Endothelial cell (in vitro differentiated cells): ENCODE measurements at regions not wholly inside any gene's neighbourhood (a gene's known extent, or its start where the extent isn't known, plus 50 kb on each side); places are given as distances from the start of the nearest gene placed in this dataset.

ENCODE experiments used
- DNase-seq: peaks from one replicate; pipeline ENCODE4 v3.0.0; 2021; ENCODE audit warnings: low spot score
- H3K27ac Mint-ChIP-seq: one replicate; pipeline ENCODE4 v1.8.0; 2021; ENCODE audit warnings: mixed read lengths, inconsistent platforms; ENCODE audit not compliant: unreplicated experiment
- H3K27me3 Mint-ChIP-seq: one replicate; pipeline ENCODE4 v1.8.0; 2021; ENCODE audit warnings: mild to moderate bottlenecking, moderate library complexity, mixed read lengths, inconsistent platforms; ENCODE audit not compliant: unreplicated experiment
- H3K36me3 Mint-ChIP-seq: one replicate; pipeline ENCODE4 v1.8.0; 2021; ENCODE audit warnings: mild to moderate bottlenecking, low read depth, mixed read lengths, inconsistent platforms; ENCODE audit not compliant: unreplicated experiment
- H3K4me1 Mint-ChIP-seq: one replicate; pipeline ENCODE4 v1.8.0; 2021; ENCODE audit warnings: mild to moderate bottlenecking, mixed read lengths, inconsistent platforms; ENCODE audit not compliant: unreplicated experiment
- H3K4me3 Mint-ChIP-seq: one replicate; pipeline ENCODE4 v1.8.0; 2021; ENCODE audit warnings: mild to moderate bottlenecking, mixed read lengths, inconsistent platforms; ENCODE audit not compliant: unreplicated experiment
- H3K9me3 Mint-ChIP-seq: one replicate; pipeline ENCODE4 v1.8.0; 2021; ENCODE audit warnings: mixed read lengths, inconsistent platforms; ENCODE audit not compliant: unreplicated experiment
- CTCF ChIP-seq: fragments of 200-600 bp; sonication (generic); IDR thresholded peaks from one replicate; pipeline ENCODE4 v1.5.0; 2021; ENCODE audit warnings: antibody characterized with exemption; ENCODE audit not compliant: unreplicated experiment

DNA sequence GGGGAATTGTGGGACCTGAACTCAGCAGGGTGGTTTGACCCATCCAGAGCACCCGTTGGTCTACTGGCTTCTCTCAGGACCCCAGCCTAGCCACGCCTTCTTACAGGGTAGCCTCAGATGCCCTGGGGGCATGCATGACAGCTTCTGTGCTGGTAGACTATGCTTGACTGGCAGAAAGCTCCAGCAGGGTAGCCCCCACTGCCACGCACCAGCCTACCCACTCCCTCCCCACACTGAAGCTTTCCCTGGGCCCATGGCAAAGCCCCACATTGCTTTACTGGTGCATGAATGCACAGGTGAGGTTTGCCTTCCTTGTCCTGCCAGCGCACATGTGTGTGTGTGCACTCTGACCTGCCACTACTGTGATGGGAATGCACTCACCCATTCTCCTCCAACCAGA, 772.2 kb downstream of the LRFN5 start:
- H3K27ac Mint-ChIP-seq, result no peak overlapping the region

DNA sequence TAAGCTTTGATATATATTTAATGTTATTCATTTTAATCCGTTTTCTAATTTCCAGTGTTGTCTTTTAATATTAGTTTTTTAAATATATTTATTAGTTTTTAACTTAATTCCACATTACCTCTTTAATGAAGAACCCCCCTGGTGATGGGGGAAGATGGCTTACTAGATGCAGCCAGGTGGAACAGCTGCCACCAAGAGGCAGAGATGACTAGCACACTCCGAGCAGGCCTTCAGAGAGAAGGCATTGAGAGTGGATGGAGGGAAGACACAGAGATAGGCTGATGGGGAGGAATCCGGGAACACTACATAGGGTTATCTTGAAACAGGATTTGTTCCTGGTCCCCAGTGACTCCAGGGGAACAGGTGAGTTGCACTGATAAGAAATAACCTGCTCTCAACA, 771.6 kb downstream of the LRFN5 start:
- no peak overlapping the region for H3K27ac Mint-ChIP-seq

More for the DNA sequence above, 772.2 kb downstream of the LRFN5 start:
- no peak for TF ChIP-seq CTCF
- Mint-ChIP-seq H3K9me3 (no peaks in the 10 kb centered on the region), H3K4me3 (no peak overlapping the region), H3K36me3 (no peaks in the 10 kb centered on the region), H3K27me3 (no peaks in the 10 kb centered on the region), H3K4me1 (no peaks in the 10 kb centered on the region)
- no peak for DNase-seq

DNA sequence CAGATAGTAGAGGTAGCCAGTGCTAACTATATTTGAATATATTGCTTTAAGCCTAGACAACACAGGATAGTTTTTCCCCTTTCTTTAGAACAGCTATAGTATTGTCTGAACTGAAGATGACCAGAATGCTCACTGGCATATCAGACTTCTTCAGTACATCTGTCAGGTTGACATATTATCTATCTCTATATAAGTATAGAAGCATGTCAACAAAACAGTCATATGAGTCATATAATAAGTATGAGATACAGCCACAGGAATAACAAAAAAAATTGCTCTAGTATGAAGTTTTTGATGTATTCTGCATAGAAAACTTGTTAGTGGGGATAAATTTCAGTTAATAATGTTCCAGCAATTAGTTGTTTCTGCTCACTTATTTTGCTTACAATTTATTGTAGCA, 767.7 kb downstream of the LRFN5 start:
- no peaks in the 10 kb centered on the region for H3K4me1 Mint-ChIP-seq
- H3K36me3 Mint-ChIP-seq, result no peaks in the 10 kb centered on the region
- no peak overlapping the region for H3K4me3 Mint-ChIP-seq
- H3K9me3 Mint-ChIP-seq, result no peaks in the 10 kb centered on the region
- TF ChIP-seq CTCF, result no peak
- no peak for DNase-seq
- H3K27me3 Mint-ChIP-seq, result no peaks in the 10 kb centered on the region
- no peak overlapping the region for H3K27ac Mint-ChIP-seq

More for the DNA sequence above, 771.6 kb downstream of the LRFN5 start:
- H3K9me3 Mint-ChIP-seq, result no peaks in the 10 kb centered on the region
- TF ChIP-seq CTCF, result no peak
- DNase-seq, result no peak
- H3K27me3 Mint-ChIP-seq, result no peaks in the 10 kb centered on the region
- H3K36me3 Mint-ChIP-seq, result no peaks in the 10 kb centered on the region
- no peaks in the 10 kb centered on the region for H3K4me1 Mint-ChIP-seq
- H3K4me3 Mint-ChIP-seq, result no peak overlapping the region

- H3K27ac Mint-ChIP-seq, result no peak overlapping the region
- no peaks in the 10 kb centered on the region for H3K36me3 Mint-ChIP-seq
- no peaks in the 10 kb centered on the region for H3K27me3 Mint-ChIP-seq
- H3K9me3 Mint-ChIP-seq, result no peaks in the 10 kb centered on the region
- no peaks in the 10 kb centered on the region for H3K4me1 Mint-ChIP-seq
- no peak for DNase-seq
- H3K4me3 Mint-ChIP-seq, result no peak overlapping the region
- TF ChIP-seq CTCF, result no peak
Observed at GRCh38 chr14:42370056-42370455, 763.4 kb downstream of the LRFN5 start.

DNA sequence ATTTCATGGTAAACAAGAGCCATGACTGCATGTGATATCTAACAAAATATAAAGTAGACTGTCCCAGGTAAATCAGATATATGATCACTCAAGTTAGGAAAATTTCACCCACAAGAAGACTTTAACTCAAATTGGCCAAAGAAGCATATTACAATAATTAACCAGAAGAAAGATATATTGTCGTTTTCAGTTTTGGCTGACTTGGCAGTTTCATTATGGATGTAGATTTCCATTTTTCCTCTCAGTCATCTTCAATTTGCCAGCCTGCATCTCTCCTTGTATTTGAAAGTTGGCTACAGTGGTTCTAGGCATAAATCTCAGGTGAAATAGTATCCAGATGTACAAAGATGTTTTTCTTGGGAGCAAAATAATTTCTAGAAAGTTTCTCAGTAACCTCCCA, 761.6 kb downstream of the LRFN5 start:
- TF ChIP-seq CTCF, result no peak
- H3K9me3 Mint-ChIP-seq, result no peaks in the 10 kb centered on the region
- no peaks in the 10 kb centered on the region for H3K36me3 Mint-ChIP-seq
- H3K4me3 Mint-ChIP-seq, result no peak overlapping the region
- no peaks in the 10 kb centered on the region for H3K27me3 Mint-ChIP-seq
- H3K27ac Mint-ChIP-seq, result no peak overlapping the region
- DNase-seq, result no peak
- H3K4me1 Mint-ChIP-seq, result no peaks in the 10 kb centered on the region
